Esophagus squamous epithelium (tissue), 4 donors: ENCODE measurements at regions not wholly inside any gene's neighbourhood (a gene's known extent, or its start where the extent isn't known, plus 50 kb on each side); places are given as distances from the start of the nearest gene placed in this dataset.

Experiments used
- POLR2A ChIP-seq, 4 donors: fragments of 450-650 bp; IDR thresholded peaks; one replicate each; pipeline ENCODE4 v1.6.1; 2017; ENCODE audit warnings: antibody characterized with exemption in 4 of 4, mild to moderate bottlenecking in 4 of 4, moderate library complexity in 3 of 4
- TF ChIP-seq, protein P1 (sequence below), 6 experiments: fragments of 450-650 bp in 4 of 6; fragments of 200-600 bp in 2 of 6; sonication (generic) in 2 of 6; IDR thresholded peaks; one replicate each; pipeline ENCODE4 v1.5.1; 2016 to 2019; ENCODE audit warnings: antibody characterized with exemption in 6 of 6, mild to moderate bottlenecking in 4 of 6, moderate library complexity in 4 of 6

DNA sequence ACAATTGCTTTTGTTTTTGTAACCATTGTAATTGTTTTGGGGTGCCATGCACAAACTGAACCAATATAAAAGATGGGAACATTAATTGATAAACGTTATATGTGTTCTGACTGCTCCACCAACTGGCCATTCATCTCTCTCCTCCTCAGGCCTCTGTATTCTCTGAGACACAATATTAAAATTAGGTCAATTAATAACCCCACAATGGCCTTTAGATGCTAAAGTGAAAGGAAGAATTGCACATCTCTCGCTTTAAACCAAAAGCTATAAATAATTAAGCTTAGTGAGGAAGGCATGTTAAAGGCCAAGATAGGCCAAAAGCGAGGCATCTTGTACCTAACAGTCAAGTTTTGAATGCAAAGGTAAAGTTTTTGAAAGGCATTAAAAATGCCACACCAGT is 448.4 kb upstream of the ITGA1 start:
- TF ChIP-seq, protein P1, sequence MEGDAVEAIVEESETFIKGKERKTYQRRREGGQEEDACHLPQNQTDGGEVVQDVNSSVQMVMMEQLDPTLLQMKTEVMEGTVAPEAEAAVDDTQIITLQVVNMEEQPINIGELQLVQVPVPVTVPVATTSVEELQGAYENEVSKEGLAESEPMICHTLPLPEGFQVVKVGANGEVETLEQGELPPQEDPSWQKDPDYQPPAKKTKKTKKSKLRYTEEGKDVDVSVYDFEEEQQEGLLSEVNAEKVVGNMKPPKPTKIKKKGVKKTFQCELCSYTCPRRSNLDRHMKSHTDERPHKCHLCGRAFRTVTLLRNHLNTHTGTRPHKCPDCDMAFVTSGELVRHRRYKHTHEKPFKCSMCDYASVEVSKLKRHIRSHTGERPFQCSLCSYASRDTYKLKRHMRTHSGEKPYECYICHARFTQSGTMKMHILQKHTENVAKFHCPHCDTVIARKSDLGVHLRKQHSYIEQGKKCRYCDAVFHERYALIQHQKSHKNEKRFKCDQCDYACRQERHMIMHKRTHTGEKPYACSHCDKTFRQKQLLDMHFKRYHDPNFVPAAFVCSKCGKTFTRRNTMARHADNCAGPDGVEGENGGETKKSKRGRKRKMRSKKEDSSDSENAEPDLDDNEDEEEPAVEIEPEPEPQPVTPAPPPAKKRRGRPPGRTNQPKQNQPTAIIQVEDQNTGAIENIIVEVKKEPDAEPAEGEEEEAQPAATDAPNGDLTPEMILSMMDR (IDR thresholded peaks at IDR 0.05): no peak
- TF ChIP-seq POLR2A (IDR thresholded peaks at IDR 0.05): no peak
